Ovary (tissue), 7 donors: ENCODE measurements at regions not wholly inside any gene's neighbourhood (a gene's known extent, or its start where the extent isn't known, plus 50 kb on each side); places are given as distances from the start of the nearest gene placed in this dataset.
"Not testable (repeated sequence)": the region's sequence is repeated elsewhere in the genome, so short reads cannot be mapped to it uniquely, and the experiment has no call there.

Experiments
- DNase-seq, 5 donors: peaks; one replicate each; pipeline ENCODE4 v3.0.0-alpha.2; 2019 to 2020
- H3K27ac ChIP-seq, 2 donors: fragments of 200-600 bp; one replicate each; pipeline versions ENCODE4 v1.5.1 to v1.8.0; 2019 to 2022
- H3K27me3 ChIP-seq: fragments of 200-600 bp; one replicate; pipeline ENCODE4 v1.8.0; 2022
- H3K36me3 ChIP-seq: fragments of 200-600 bp; sonication (generic); one replicate; pipeline ENCODE4 v1.5.1; 2019
- H3K4me1 ChIP-seq: one replicate; pipeline ENCODE4 v1.8.1; 2013; ENCODE audit warnings: mild to moderate bottlenecking, moderate library complexity; ENCODE audit not compliant: insufficient read depth
- H3K4me3 ChIP-seq: fragments of 200-600 bp; sonication (generic); one replicate; pipeline ENCODE4 v1.5.1; 2017
- H3K9me3 ChIP-seq, 2 donors: fragments of 200-600 bp in 1 of 2; sonication (generic) in 1 of 2; one replicate each; pipeline versions ENCODE4 v1.5.1 to v1.8.1; 2013 to 2019; ENCODE audit warnings: mild to moderate bottlenecking in 1 of 2, moderate library complexity in 1 of 2
- EP300 ChIP-seq: sonication (generic); formaldehyde crosslinking; IDR thresholded peaks from one replicate; pipeline ENCODE4 v1.6.1; 2017; ENCODE audit warnings: antibody characterized with exemption
- POLR2A ChIP-seq: fragments of 450-650 bp; IDR thresholded peaks from one replicate; pipeline ENCODE4 v1.6.1; 2017; ENCODE audit warnings: antibody characterized with exemption, mild to moderate bottlenecking, moderate library complexity
- WGBS, 3 donors: extraction: QIAGEN DNeasy Blood & Tissue Kit in 1 of 3; methylation state at CpG; one replicate each; pipeline versions ENCODE4 v1.1.5 to v1.1.7; 2013 to 2017; 5-methylcytosine and 5-hydroxymethylcytosine counted together
- intact Hi-C, 4 donors: fragments of 100-400 bp; cut with DNase I; formaldehyde crosslinking; loops; one replicate each; pipeline versions ENCODE4 v1.11.0 to v1.15.1; 2022 to 2023
- TF ChIP-seq, protein P1 (sequence below), 3 donors: fragments of 450-650 bp in 2 of 3; fragments of 200-600 bp in 1 of 3; IDR thresholded peaks; one replicate each; pipeline versions ENCODE4 v1.5.1 to v1.8.0; 2016 to 2022; ENCODE audit warnings: antibody characterized with exemption in 3 of 3, mild to moderate bottlenecking in 1 of 3
- donor health status: DM: no; HTN: no; CAD: no; lungs with moderate emphysema.
- donor health status: DM: no; HTN: no; CAD: no.
- donor health status: Bipolar disorder and iron deficiency.
- donor health status: DM: no; HTN: no; CAD: no.
- donor health status: DM: yes; HTN: yes; CAD: no.

- DNase-seq: no peak
- WGBS, 3 donors: 69 to 81% (median 76%) methylated on average over 3 of the region's 3 CpGs
- no peaks in the 10 kb centered on the region for H3K4me1 ChIP-seq
- intact Hi-C loops: no loop called here
- no peak for TF ChIP-seq POLR2A
- H3K27me3 ChIP-seq: no peaks in the 10 kb centered on the region
- H3K36me3 ChIP-seq: no peaks in the 10 kb centered on the region
- H3K27ac ChIP-seq: no peak overlapping the region
- no peaks in the 10 kb centered on the region for H3K9me3 ChIP-seq
- no peak overlapping the region for H3K4me3 ChIP-seq
These were observed 91.1 kb upstream of the CEP78 start for GRCh38 chr9:78144663-78145377.

DNA sequence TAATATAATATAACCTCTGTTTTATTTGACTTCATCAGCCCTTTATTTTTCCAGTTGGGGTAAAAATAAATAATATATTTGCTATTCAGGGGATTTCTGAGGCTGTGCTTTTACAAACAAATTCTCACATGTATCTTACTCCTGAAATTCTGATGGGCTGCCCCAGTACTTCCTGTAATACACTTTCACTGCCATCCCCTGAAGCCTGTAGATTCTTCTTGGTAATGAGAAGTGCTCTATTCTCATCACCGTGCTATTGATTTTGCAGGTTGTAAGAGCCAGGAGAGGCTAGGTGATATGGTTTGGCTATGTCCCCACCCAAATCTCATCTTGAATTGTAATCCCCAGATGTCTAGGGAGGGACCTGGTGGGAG, 91.9 kb upstream of the CEP78 start:
- intact Hi-C loops: no loop called here
- no peak overlapping the region for H3K4me3 ChIP-seq

DNA sequence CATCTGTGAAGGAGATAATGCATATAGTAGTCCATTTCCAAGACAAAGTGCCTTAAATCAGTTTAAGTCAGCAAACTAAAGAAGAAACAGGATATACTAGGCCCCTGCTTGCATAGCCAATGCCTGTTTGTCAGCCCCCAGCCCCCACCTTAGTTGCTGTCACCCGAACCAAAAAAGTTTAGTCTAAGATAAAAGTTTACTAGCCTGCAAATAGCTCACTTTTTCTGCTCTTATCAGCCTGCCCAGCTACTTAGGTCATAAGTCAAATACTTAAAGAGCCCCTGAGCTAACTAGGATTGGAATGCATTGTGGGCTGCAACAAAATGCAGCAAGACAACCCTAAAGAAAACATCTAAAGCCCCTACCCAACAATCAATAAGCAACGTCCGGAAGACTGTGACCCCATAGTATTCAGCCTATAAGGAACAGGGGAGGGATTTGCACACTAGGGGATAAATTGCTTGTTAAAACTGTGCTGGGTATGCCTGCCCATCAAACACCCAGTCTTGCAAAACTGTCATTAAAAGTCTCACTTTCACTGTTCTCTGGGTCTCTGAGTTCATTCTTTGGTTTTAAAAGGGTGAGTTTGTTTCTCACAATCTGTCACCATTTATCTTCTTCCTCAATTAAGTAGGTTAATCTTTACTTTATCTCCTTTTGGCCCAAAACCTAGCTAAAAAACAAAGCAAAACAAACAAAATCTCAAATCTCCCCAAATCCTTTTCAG, 92.4 kb upstream of the CEP78 start:
- Histone ChIP-seq H3K27me3 (no peaks in the 10 kb centered on the region), H3K9me3 (no peaks in the 10 kb centered on the region), H3K27ac (no peak overlapping the region), H3K36me3 (no peaks in the 10 kb centered on the region), H3K4me1 (no peaks in the 10 kb centered on the region), H3K4me3 (no peak overlapping the region)
- intact Hi-C loops: no loop called here
- WGBS, 3 donors: 45 to 57% (median 52%) methylated on average over 3 of the region's 3 CpGs
- DNase-seq: no peak
- TF ChIP-seq POLR2A (no peak), EP300 (no peak)
- TF ChIP-seq, protein P1, sequence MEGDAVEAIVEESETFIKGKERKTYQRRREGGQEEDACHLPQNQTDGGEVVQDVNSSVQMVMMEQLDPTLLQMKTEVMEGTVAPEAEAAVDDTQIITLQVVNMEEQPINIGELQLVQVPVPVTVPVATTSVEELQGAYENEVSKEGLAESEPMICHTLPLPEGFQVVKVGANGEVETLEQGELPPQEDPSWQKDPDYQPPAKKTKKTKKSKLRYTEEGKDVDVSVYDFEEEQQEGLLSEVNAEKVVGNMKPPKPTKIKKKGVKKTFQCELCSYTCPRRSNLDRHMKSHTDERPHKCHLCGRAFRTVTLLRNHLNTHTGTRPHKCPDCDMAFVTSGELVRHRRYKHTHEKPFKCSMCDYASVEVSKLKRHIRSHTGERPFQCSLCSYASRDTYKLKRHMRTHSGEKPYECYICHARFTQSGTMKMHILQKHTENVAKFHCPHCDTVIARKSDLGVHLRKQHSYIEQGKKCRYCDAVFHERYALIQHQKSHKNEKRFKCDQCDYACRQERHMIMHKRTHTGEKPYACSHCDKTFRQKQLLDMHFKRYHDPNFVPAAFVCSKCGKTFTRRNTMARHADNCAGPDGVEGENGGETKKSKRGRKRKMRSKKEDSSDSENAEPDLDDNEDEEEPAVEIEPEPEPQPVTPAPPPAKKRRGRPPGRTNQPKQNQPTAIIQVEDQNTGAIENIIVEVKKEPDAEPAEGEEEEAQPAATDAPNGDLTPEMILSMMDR (IDR thresholded peaks at IDR 0.05): no peak

More for the DNA sequence above, 91.9 kb upstream of the CEP78 start:
- Histone ChIP-seq H3K27ac (no peak overlapping the region), H3K4me1 (no peaks in the 10 kb centered on the region), H3K27me3 (no peaks in the 10 kb centered on the region), H3K36me3 (no peaks in the 10 kb centered on the region), H3K9me3 (no peaks in the 10 kb centered on the region)
- DNase-seq: no peak
- 94 to 100% (median 95%) methylated on average over 1 of the region's 1 CpG for WGBS, 3 donors
- TF ChIP-seq POLR2A (no peak), EP300 (no peak)
- TF ChIP-seq, protein P1 (IDR thresholded peaks at IDR 0.05): no peak

DNA sequence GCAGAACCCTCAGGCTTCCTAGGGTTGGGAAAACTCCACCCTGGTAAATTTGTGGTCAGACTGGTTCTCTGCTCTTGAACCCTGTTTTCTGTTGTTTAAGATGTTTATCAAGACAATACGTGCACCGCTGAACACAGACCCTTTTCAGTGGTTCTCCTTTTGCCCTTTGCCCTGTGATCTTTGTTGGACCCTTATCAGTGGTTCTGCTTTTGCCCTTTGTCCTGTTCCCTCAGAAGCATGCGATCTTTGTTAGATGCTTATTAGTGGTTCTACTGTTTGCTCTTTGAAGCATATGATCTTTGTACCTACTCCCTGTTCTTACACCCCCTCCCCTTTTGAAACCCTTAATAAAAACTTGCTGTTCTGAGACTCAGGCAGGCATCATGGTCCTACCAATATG, 93.6 kb upstream of the CEP78 start:
- H3K36me3 ChIP-seq, intact Hi-C loops, H3K9me3 ChIP-seq, DNase-seq, H3K27ac ChIP-seq, H3K4me1 ChIP-seq, H3K27me3 ChIP-seq, H3K4me3 ChIP-seq: not testable (repeated sequence)
- 93 to 94% (median 94%) methylated on average over 3 of the region's 3 CpGs for WGBS, 3 donors

DNA sequence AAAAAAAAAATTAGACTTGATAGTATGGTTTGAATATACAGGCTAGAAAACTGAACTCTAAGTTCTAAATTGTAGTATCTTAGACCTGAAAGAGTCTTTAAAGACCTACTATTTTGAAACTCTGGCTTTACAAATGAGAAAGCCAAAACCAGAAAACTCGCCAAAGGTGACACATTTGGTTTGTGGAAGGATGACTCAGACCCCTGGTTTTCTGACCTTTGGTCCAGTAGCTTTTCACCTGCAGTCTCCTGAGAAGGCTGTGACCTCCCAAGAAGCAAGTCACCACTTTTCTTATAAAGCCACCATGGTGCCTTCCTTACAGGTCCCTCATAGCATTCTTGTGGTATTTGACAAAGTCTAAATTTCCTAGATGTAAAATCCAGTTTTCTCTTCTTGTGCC, 102.1 kb upstream of the CEP78 start:
- Histone ChIP-seq H3K36me3 (no peaks in the 10 kb centered on the region), H3K4me3 (no peak overlapping the region), H3K27me3 (no peaks in the 10 kb centered on the region), H3K4me1 (no peaks in the 10 kb centered on the region), H3K9me3 (no peaks in the 10 kb centered on the region), H3K27ac (no peak overlapping the region)
- no peak for DNase-seq
- WGBS, 3 donors: 93 to 97% (median 95%) methylated on average over 1 of the region's 1 CpG
- TF ChIP-seq EP300 (no peak), POLR2A (no peak)
- TF ChIP-seq, protein P1 (IDR thresholded peaks at IDR 0.05): no peak
- intact Hi-C loops: no loop called here
